ENCODE measurements at regions not wholly inside any gene's neighbourhood (a gene's known extent, or its start where the extent isn't known, plus 50 kb on each side); places are given as distances from the start of the nearest gene placed in this dataset.
"Not testable (repeated sequence)": the region's sequence is repeated elsewhere in the genome, so short reads cannot be mapped to it uniquely, and the experiment has no call there.

DNA sequence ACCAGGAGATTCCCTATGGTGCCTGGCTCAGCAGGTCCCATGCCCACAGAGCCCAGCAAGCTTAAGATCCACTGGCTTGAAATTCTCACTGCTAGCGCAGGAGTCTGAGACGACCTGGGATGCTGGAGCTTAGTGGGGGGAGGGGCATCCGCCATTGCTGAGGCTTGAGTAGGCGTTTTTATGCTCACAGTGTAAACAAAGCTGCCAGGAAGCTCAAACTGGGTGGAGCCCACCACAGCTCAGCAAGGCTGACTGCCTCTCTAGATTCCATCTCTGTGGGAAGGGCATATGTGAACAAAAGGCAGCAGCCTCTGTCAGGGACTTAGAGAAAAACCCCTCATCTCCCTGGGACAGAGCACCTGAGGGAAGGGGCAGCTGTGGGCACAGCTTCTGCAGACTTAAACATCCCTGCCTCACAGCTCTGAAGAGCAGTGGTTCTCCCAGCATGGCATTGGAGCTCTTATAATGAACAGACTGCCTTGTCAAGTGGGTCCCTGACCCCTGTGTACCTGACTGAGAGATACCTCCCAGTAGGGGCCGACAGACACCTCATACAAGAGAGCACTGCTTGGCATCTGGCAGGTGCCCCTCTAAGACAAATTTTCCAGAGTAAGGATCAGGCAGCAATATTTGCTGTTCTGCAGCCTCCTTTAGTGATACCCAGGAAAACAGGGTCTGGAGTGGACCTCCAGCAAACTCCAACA lies 231.5 kb upstream of the SETMAR start:
- peak; percentile 42 for DNase-seq (ENCODE audit: low read depth)

DNA sequence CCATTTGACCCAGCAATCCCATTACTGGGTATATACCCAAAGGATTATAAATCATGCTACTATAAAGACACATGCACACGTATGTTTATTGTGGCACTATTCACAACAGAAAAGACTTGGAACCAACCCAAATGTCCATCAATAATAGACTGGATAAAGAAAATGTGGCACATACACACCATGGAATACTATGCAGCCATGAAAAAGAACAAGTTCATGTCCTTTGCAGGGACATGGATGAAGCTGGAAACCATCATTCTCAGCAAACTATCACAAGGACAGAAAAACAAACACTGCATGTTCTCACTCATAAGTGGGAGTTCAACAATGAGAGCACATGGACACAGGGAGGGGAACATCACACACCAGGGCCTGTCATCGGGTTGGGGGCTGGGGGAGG lies 225.9 kb upstream of the SETMAR start:
- DNase-seq (ENCODE audit: low read depth): not testable (repeated sequence)

DNA sequence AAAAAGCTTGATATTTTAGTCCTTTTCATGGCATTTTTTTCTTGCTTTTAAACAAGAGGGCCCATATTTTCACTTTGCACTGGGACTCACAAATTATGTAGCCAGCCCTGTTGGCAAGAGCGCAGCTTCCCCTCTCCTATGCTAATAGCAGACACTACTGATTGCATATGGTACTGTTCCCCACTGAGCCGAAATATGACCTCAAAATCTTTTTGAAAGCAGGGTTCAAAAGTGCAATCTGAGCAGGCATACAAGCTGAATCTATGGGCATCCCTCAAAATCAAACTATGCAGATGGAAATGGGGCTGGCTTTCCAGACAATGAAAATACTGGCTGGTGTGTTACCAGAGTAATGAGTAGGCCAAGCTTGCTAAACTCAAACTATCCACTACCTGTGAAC lies 225.2 kb upstream of the SETMAR start:
- no peak for DNase-seq (ENCODE audit: low read depth)

DNA sequence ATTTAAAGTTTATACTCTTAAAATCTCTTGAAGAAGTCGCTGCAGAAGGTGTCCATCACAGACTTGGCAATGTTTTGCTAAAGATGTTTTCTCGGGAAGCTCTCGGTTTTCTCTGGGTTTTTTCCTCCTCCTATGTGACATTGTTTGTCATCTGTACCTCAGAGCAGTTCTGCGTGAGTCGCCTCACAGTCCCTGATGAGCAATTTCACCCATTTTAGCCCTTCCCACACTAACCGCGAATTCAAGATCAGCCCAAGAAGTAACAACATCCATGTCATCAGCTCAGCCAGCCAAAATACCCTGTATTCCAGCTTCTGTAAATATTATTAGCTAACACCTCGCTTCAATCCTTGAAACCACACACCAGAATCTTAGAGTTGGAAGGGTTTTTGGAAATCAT lies 224.3 kb upstream of the SETMAR start:
- DNase-seq (ENCODE audit: low read depth): no peak

DNA sequence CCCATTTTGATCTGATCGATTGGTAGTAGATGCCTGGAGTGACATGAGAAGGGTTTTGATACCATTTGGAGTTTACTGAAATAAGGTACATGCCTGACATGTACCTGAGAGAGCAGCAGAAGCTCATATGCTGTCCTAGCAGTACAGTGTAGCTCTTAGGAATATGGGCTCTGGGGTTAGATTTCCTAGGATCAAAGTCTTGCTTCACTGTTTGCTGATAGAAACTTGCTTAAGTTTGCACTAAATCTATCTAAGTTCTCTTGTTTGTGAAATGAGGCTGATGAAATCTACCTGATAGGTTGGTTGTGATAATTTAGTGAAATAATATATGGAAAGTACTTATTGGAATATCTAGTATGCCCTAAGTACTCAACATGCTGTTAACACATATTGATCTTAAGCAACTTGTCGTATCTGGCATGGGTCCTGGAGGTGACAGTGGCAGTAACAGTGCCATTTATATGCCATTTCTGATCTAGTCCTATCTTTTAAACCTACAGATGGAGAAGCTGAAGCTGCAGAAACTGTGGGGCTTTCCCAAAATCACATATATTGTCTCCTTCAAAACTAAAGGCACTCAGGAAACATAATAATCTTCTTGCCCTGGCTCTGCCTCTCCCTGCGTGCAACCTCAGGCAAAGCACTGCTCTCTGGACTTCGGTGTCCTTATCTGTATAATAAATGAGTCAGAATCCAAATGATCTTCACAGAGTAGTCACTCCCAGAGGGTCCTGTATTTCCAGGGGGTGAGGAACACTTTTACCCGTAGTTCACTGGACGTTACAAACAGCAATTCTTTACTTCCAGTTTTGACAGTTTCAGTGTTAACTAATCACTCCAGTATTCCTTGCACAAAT lies 223.6 kb upstream of the SETMAR start:
- DNase-seq (ENCODE audit: low read depth): no peak

DNA sequence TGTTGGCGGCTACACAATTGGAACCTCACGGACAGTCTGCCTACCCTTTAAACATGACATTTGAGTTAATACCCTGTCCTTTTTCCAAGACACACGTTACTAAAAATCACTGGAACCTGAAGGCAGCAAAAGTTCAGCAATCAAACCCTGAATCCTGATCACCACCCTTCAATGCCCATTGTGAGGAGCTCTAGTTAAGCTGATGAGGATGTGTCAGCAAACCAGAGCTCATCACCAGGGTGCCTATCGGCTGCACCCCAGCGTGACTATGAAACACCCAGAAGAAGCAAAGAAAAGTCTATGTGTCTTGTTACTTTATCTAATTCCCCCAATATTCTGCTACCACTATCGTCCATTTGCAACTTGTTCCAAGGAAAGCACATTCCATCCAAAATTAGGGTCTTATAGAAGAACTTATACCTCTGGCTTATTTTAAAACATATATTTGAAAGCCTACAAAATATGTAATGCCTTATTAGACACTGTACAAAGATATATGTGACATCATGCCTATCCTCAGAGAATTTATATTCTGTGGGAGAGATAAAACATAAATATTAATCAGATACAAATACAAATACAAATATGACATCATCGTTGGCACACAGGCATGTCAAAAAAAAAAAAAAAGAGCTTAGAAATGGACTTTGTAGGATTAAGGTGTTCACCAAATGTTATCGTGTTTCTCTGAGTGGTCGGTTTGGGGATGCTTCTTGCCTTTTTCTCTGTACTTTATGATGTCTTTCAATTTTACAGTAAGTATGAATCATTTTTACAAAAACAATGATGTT lies 219.7 kb upstream of the SETMAR start:
- DNase-seq (ENCODE audit: low read depth): no peak

DNA sequence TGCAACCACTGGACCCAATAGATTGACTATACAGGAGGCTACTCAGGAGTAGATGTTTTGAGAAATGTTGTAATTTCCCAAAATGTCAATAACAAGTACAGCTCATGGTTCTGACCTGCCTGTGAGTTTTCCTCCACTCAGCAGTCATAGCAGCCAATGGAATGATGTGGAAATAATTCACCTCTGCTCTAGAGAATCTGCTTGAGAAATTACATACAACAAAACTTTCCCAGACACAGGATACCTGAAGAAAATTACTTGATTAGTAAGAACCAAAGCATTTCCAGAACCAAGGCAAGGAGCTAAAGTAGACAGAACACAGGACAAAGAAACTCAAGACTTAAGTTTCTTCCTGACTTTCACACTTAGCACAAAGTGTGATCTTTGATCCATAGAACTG lies 218.9 kb upstream of the SETMAR start:
- DNase-seq (ENCODE audit: low read depth): no peak

DNA sequence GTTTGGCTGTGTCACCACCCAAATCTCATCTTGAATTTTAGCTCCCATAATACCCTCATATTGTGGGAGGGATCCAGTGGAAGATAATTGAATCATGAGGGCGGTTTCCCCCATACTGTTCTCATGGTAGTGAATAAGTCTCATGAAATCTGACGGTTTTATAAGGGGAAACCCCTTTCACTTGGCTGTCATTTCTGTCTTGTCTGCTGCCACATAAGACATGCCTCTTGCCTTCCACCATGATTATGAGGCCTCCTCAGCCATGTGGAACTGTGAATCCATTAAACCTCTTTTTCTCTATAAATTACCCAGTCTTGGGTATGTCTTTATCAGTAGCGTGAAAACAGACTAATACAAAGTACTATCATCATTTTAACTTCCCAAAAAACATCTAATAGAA lies 216.5 kb upstream of the SETMAR start:
- not testable (repeated sequence) for DNase-seq (ENCODE audit: low read depth)

DNA sequence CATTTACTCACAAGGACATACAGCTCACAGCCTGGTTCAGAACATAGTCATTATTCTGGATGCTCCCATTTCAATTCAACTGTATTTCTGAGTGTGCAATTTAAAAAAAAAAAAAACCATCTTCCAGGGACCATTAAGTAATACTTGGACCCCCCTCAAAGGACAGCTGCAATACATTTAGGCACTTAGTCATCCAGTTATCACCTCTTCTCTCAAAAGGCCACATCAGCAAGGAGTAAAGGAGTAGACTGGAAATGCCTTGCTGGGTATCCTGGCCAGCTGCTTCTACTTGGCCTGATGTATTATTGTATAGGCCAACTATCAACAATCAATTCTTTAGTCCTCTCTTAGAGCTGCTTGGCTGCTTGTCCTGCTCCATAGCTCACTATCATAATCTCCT lies 211.4 kb upstream of the SETMAR start:
- no peak for DNase-seq (ENCODE audit: low read depth)

DNA sequence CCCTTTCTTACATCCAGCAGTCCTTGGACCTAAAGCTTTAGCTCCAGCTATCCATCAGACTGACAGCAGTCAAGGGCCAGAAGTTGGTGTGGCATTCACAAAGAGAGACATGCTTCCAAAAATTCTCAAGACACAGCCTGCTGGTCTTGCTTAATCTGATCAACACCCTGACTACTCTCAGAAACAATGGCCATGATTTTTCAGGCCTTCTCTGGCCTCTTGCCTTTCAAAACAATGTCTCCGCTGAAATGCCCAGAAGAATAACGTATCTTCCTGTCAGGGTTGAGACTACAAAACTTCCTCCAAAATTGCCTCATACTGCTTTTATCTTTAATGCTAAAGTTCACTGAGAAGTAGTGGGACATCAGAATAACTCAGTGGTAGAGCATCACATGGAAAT lies 205.4 kb upstream of the SETMAR start:
- DNase-seq (ENCODE audit: low read depth): no peak

DNA sequence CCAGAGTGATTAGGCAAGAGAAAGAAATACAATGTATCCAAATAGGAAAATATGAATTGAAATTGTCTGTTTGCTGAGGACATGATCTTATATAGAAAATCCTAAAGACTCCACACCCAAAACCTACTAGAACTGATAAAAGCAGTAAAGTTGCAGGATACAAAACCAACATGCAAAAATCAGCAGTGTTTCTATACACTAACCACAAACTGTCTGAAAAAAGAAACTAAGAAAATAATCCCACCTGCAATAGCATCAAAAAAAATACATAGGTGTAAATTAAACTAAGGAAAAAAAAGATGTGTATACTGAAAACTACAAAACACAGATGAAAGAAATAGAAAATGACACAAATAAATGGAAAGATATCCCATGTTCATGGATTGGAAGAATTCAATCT lies 203.6 kb upstream of the SETMAR start:
- DNase-seq (ENCODE audit: low read depth): no peak

DNA sequence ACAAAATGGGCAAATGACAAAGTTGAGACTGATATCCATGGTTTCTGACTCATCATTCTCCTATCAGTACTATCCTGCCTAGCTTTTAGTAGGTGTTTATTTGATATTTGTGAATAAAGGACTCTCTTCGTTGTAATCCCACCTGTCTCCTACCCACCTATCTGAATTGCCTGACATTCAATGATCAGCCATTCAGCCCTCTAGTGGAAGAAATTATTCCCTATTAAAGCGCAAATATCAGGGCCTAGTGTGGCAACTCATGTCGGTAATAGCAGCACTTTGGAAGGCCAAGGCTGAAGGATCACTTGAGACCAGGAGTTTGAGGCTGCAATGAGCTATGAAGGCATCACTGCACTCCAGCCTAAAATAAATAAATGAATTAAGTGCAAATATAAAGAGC lies 195.7 kb upstream of the SETMAR start:
- DNase-seq (ENCODE audit: low read depth): no peak

DNA sequence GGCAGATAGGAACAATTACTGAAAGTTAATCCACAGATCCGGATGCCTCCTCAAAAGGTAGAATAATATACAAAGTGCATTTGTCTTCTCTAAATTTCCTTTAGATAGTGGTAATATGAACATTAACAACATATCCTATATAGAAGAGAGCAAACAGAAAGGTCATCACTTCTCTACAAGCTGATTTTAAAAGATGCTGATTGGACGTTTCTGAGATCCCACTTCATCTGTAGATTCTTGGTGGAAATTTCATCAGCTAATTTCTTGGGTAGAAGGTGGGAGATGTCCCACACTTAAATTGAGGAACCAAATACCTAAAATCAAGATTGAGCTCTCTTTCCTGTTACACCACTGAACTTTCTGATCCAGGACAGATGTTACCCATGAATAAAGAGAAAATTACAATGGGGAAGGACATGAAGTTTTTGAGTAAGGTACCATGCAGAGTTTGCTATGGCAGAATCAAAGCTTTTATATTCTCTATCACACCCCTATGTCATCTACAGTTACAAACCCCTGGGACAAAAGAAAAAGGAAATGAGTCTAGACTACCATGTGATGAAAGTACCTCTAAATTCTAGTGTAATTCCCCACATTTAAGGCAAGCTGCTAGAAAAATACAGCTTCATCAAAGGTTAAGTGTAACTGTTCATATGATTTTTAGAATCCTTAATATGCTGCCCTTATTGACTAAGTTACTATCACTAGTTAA lies 189.2 kb upstream of the SETMAR start:
- DNase-seq (ENCODE audit: low read depth): no peak

DNA sequence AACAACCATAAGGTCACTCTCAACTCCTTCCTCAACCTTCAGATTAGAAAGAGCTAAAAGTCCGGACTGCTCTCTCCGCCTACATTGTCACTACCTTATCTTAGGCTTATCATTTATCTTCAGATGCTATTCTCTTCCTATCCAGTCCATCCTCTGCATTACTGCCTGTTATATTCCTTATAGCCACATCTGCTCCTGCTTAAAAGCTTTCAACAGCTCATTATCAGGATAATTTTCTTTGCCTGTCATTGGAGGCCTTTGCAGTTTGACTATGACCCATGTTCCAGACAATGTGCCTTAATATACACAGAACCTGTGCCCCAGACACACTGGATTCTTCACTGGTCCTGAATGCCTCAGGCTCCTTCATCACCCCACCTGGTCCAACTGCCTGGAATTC lies 184.1 kb upstream of the SETMAR start:
- no peak for DNase-seq (ENCODE audit: low read depth)

DNA sequence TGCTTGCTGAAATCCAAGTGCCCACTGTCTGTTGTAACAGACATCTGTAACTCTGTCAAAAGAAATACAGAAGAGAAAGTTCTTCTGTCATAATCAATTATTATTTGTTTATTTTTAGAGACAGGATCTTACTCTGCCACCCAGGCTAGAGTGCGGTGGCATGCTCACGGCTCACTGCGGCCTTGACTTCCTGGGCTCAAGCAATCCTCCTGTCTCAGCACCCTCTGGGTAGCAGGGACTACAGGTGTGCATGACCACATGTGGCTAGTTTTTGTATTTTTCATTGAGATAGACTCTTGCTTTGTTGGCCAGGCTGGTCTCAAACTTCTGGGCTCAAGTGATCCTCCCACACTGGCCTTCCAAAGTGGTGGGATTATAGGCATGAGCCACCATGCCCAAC lies 177.6 kb upstream of the SETMAR start:
- DNase-seq (ENCODE audit: low read depth): no peak

DNA sequence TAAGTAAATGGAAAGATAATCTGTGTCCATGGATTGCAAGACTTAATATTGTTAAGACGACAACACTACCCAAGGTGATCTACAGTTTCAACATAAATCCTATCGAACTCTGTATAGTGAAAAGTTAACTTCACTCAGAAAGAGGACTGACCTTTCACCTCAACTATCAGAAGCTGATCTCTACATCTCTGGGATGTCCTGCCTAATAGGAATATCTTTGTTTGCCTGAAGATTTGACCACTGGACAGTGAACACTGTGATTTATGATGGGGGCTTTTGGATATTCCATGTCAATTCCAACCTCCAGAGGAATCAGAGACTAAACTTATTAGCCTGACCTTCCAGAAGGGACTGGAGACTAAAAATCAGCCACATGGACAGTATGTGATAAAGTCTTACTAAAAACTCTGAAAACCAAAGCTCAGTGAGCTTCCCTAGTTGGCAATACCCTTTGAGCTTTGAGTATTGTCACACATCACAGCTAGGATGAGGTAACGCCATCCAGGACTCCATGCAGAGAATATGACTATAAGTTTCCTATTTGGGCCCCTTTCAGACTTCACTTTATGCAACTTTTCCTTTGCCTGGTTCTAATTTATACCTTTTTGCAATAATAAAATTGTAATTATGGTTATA lies 164.9 kb upstream of the SETMAR start:
- no peak for DNase-seq (ENCODE audit: low read depth)

DNA sequence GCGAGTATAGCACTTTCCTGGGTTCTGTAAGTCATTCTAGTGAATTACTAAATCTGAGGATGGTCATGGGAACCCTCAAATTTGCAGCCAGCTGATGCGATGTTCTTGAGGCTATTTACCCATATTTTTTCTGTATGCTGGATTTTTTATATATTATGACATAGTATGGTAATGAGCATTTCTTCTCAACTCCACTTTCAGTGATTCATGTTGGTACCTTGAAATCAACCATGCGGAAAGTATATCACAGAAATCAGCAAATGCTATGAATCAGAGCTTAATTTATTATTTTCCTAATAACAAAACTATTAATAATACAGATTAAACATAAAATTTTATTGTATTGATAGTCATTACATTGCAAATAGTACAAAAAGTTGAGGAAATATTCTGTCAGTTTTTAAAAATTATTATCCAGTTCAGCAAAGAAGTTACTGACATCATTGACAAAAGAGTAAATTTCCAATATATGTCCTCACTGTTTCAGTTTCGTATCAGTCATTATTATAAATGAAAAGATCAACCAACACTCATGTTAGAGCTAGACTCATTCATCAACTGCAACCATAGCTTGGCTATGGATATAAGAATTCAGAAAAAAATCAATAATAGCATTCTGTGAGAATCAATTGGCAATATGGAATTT lies 164.3 kb upstream of the SETMAR start:
- DNase-seq (ENCODE audit: low read depth): no peak

DNA sequence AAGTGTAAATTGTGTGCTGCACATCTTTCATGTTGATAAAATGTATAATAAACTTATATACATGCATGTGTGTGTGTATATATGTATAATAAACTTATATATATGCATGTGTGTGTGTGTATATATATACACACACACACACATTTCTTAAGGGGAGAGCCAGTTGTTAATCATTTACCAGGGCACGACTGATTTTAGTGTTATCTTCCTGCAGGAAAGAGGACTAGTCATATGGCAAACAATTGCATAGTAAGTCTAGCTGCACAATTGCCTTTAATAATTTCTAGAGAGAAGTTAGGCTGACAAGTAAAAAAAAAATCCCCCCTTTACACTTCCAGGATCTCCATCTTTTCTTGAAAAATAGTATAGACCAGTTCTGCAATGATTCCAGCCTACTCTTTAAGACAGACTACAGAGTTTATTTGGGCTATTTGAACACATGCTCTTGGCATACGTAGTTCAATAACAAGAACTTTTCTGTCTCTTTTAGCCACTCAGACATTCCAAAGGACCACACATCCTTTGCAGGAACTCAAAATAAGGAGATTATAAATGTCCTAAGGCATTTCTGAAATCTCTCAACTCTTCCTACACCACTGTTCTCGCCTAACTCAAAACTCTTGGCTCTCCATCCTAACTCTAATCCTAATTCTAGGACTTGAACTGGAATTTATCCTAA lies 163.6 kb upstream of the SETMAR start:
- no peak for DNase-seq (ENCODE audit: low read depth)

DNA sequence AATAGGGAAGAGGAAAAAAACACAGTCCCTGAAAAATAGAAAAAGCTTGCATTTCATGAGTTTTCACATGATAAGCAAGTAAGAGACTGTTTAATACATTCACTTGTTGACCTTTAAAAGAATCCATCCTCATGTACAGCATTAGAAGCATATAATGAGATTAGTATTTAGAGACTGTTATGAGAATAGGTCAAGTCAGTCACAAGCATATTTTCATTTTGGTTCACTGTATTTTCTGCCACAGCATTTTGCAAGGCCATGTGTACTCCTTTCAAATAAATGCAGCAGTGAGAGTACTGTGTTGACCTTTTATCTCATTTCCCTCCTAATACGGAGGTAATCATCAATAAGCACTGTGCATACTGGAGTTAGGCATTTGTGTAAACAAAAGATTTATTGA lies 162.2 kb upstream of the SETMAR start:
- no peak for DNase-seq (ENCODE audit: low read depth)

DNA sequence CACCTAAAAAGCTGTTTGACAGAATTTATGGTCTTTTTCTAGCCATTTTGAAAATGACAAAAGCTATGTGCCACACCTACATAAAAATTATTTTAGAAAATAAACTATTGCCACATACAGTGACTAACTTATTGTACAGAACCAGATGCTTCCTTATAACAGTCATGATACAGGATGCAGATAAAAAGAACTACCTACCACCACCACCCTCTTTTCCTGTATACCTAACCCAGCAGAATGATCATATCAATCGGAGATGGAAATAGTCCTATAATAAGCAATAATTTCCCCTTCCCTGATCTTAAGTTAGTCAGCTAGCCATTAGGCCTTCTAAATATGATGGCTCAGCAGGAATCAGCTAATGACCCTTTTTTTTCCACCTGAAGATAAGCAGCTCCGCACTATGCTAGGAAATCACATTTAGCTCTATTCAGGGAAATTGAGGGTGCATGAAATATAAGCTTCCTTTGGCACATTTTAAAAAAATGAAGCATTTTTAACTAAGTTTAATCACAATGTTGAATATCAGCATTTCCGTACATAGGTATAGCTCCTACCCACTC lies 155.5 kb upstream of the SETMAR start:
- no peak for DNase-seq (ENCODE audit: low read depth)
